Cardiac muscle cell (in vitro differentiated cells and primary cell): ENCODE measurements at regions not wholly inside any gene's neighbourhood (a gene's known extent, or its start where the extent isn't known, plus 50 kb on each side); places are given as distances from the start of the nearest gene placed in this dataset.

Experiments
- DNase-seq, 2 donors: peaks; one replicate each; pipeline versions ENCODE4 v3.0.0 to v3.0.0-alpha.2; 2010 to 2017; ENCODE audit warnings: low read depth in 1 of 2, low spot score in 1 of 2
- H3K27ac ChIP-seq: fragments of 200-600 bp; sonication (generic); 2 replicates; pipeline ENCODE4 v1.5.1; 2016
- H3K27me3 ChIP-seq: fragments of 200-600 bp; sonication (generic); 2 replicates; pipeline ENCODE4 v1.6.0; 2016; ENCODE audit warnings: control low read depth
- H3K36me3 ChIP-seq: fragments of 200-600 bp; sonication (generic); 2 replicates; pipeline ENCODE4 v1.5.1; 2016; ENCODE audit warnings: control low read depth
- H3K4me1 ChIP-seq: fragments of 200-600 bp; sonication (generic); 2 replicates; pipeline ENCODE4 v1.8.1; 2017; ENCODE audit warnings: low read depth, mild to moderate bottlenecking, mixed run types
- H3K4me3 ChIP-seq: fragments of 200-600 bp; sonication (generic); 2 replicates; pipeline ENCODE4 v1.5.1; 2016; ENCODE audit warnings: mild to moderate bottlenecking
- H3K9me3 ChIP-seq: fragments of 200-600 bp; sonication (generic); 2 replicates; pipeline ENCODE4 v1.5.1; 2017; ENCODE audit warnings: low read depth, mild to moderate bottlenecking, control low read depth
- TF ChIP-seq, protein P1 (sequence below): IDR thresholded peaks from 2 replicates; pipeline ENCODE4 v1.5.1; 2012; ENCODE audit warnings: low read depth, mild to moderate bottlenecking, low read length

DNA sequence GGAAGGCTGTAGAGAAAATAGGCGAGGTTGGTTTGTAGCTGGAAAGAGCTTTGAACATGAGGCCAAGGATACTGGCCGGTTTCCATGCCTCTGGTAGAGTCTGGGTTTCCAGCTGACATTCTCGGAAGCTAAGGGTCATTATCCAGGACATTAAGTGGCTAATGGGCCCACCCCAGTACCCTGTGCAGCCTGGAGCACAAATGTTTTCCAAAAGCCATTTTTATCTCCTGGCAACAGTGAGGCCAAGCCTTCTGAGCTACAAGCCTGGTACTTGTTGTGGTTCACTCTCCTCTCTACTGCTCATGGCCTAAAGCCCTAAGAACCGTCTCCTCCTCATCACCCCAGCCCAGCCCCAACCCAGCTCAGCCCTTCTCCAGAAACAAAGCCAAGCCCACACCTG is 122.9 kb downstream of the DMRTA2 start:
- no peaks in the 10 kb centered on the region for H3K36me3 ChIP-seq
- DNase-seq: no peak
- TF ChIP-seq, protein P1, sequence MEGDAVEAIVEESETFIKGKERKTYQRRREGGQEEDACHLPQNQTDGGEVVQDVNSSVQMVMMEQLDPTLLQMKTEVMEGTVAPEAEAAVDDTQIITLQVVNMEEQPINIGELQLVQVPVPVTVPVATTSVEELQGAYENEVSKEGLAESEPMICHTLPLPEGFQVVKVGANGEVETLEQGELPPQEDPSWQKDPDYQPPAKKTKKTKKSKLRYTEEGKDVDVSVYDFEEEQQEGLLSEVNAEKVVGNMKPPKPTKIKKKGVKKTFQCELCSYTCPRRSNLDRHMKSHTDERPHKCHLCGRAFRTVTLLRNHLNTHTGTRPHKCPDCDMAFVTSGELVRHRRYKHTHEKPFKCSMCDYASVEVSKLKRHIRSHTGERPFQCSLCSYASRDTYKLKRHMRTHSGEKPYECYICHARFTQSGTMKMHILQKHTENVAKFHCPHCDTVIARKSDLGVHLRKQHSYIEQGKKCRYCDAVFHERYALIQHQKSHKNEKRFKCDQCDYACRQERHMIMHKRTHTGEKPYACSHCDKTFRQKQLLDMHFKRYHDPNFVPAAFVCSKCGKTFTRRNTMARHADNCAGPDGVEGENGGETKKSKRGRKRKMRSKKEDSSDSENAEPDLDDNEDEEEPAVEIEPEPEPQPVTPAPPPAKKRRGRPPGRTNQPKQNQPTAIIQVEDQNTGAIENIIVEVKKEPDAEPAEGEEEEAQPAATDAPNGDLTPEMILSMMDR: no peak

GRCh38 chr1:50295566-50295965 is 127.7 kb downstream of the DMRTA2 start:
- no peak for DNase-seq
- no peak overlapping the region for H3K27ac ChIP-seq
- H3K4me1 ChIP-seq: no peaks in the 10 kb centered on the region
- H3K4me3 ChIP-seq: no peak overlapping the region
- no peaks in the 10 kb centered on the region for H3K36me3 ChIP-seq
- no peaks in the 10 kb centered on the region for H3K9me3 ChIP-seq
- H3K27me3 ChIP-seq: no peaks in the 10 kb centered on the region
- TF ChIP-seq, protein P1: no peak

More for the DNA sequence above, 122.9 kb downstream of the DMRTA2 start:
- Histone ChIP-seq H3K9me3 (no peaks in the 10 kb centered on the region), H3K27me3 (no peaks in the 10 kb centered on the region), H3K4me1 (no peaks in the 10 kb centered on the region), H3K27ac (no peak overlapping the region), H3K4me3 (no peak overlapping the region)

DNA sequence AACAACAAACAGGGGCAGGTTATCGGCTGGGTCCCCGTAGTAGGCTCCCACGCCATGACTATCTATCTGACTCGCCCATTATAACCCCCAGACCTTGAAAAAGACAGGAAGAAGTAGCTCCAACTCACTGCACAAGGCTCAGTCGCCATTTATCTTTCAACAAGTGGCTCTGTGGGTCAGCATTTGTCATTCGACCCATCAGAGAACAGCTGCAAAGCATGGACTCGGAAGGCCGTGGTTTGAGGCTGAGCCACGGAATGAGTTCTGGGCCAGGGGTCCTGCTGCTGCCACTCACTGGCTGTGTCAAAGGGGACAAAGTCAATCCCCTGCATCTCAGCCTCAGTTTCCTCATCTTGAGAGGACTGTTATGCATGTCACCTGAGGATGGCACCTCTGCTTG is 131.0 kb downstream of the DMRTA2 start:
- Histone ChIP-seq H3K36me3 (no peaks in the 10 kb centered on the region), H3K9me3 (no peaks in the 10 kb centered on the region), H3K4me3 (no peak overlapping the region), H3K4me1 (no peaks in the 10 kb centered on the region), H3K27ac (no peak overlapping the region), H3K27me3 (no peaks in the 10 kb centered on the region)
- TF ChIP-seq, protein P1: no peak
- no peak for DNase-seq

DNA sequence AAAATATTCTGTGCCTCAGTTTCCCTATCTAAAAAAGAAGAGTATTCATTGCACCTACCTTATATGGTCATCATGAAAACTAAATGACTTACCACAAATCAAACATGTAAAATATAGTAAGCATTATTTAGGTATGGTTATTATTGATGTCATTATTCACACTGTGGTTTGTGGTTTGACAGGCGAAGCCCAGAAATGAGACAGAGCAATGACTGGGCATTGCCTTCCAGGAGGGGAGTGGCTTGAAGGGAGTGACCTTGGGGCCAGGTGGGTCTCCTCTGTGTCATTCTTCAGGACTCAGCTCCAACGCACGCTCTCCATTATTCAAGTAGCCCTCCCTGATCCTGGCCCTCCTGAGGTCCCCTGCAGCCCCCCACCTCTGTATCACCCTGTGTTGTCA is 133.7 kb downstream of the DMRTA2 start:
- Histone ChIP-seq H3K27me3 (no peaks in the 10 kb centered on the region), H3K9me3 (no peaks in the 10 kb centered on the region), H3K4me1 (no peaks in the 10 kb centered on the region), H3K36me3 (no peaks in the 10 kb centered on the region), H3K27ac (no peak overlapping the region), H3K4me3 (no peak overlapping the region)
- no peak for DNase-seq
- TF ChIP-seq, protein P1: no peak

DNA sequence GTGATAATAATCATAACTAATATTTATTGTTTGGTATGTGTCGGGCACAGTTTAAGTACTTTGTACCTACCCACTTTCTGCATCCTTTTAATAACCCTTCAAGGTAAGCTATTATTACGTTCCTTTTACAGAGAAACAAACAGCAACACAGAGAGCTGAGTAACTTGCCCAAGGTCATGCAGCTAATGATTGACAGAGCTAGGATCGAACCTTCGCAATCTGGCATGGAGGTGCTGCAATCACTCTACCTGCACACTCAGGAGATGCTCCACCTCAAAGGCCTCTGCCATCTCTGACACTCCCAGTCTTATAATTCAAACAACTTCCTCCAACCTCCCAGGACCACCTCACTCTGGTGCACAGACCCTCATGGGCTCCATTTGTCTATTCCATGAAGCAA is 137.2 kb downstream of the DMRTA2 start:
- Histone ChIP-seq H3K4me1 (no peaks in the 10 kb centered on the region), H3K9me3 (no peaks in the 10 kb centered on the region), H3K27me3 (no peaks in the 10 kb centered on the region), H3K4me3 (no peak overlapping the region), H3K36me3 (no peaks in the 10 kb centered on the region), H3K27ac (no peak overlapping the region)
- TF ChIP-seq, protein P1: no peak
- no peak for DNase-seq
